ENCODE measurements at regions not wholly inside any gene's neighbourhood (a gene's known extent, or its start where the extent isn't known, plus 50 kb on each side); places are given as distances from the start of the nearest gene placed in this dataset.
"Not testable (repeated sequence)": the region's sequence is repeated elsewhere in the genome, so short reads cannot be mapped to it uniquely, and the experiment has no call there.

GRCh38 chr13:67520886-67521285, 290.8 kb upstream of the PCDH9 start:
- no peak for DNase-seq (ENCODE audit: low read depth in 4 of 4, low spot score in 3 of 4)

GRCh38 chr13:67519356-67519755, 289.2 kb upstream of the PCDH9 start:
- no peak for DNase-seq (ENCODE audit: low read depth in 4 of 4, low spot score in 3 of 4)

GRCh38 chr13:67518785-67519184, 288.6 kb upstream of the PCDH9 start:
- no peak for DNase-seq (ENCODE audit: low read depth in 4 of 4, low spot score in 3 of 4)

GRCh38 chr13:67515895-67516294, 285.8 kb upstream of the PCDH9 start:
- DNase-seq (ENCODE audit: low read depth in 4 of 4, low spot score in 3 of 4): no peak

- DNase-seq (ENCODE audit: low read depth in 4 of 4, low spot score in 3 of 4): no peak
Measured at GRCh38 chr13:67509018-67509417, 278.9 kb upstream of the PCDH9 start.

- not testable (repeated sequence) for DNase-seq (ENCODE audit: low read depth in 4 of 4, low spot score in 3 of 4)
Measured at GRCh38 chr13:67508275-67508674, 278.1 kb upstream of the PCDH9 start.

GRCh38 chr13:67506407-67506806, 276.3 kb upstream of the PCDH9 start:
- DNase-seq (ENCODE audit: low read depth in 4 of 4, low spot score in 3 of 4): no peak

- no peak for DNase-seq (ENCODE audit: low read depth in 4 of 4, low spot score in 3 of 4)
Measured at GRCh38 chr13:67505376-67505775, 275.2 kb upstream of the PCDH9 start.

GRCh38 chr13:67498948-67499347, 268.8 kb upstream of the PCDH9 start:
- DNase-seq (ENCODE audit: low read depth in 4 of 4, low spot score in 3 of 4): no peak

GRCh38 chr13:67493835-67494234, 263.7 kb upstream of the PCDH9 start:
- DNase-seq (ENCODE audit: low read depth in 4 of 4, low spot score in 3 of 4): no peak

GRCh38 chr13:67489016-67489415, 258.9 kb upstream of the PCDH9 start:
- DNase-seq (ENCODE audit: low read depth in 4 of 4, low spot score in 3 of 4): no peak

- no peak for DNase-seq (ENCODE audit: low read depth in 4 of 4, low spot score in 3 of 4)
Measured at GRCh38 chr13:67481445-67481844, 251.3 kb upstream of the PCDH9 start.

GRCh38 chr13:67474115-67474514, 244.0 kb upstream of the PCDH9 start:
- DNase-seq (ENCODE audit: low read depth in 4 of 4, low spot score in 3 of 4): no peak

- no peak for DNase-seq (ENCODE audit: low read depth in 4 of 4, low spot score in 3 of 4)
Measured at GRCh38 chr13:67469623-67470022, 239.5 kb upstream of the PCDH9 start.

- no peak for DNase-seq (ENCODE audit: low read depth in 4 of 4, low spot score in 3 of 4)
Measured at GRCh38 chr13:67466569-67466968, 236.4 kb upstream of the PCDH9 start.

- no peak for DNase-seq (ENCODE audit: low read depth in 4 of 4, low spot score in 3 of 4)
Measured at GRCh38 chr13:67464154-67464553, 234.0 kb upstream of the PCDH9 start.

GRCh38 chr13:67462098-67462497, 232.0 kb upstream of the PCDH9 start:
- DNase-seq (ENCODE audit: low read depth in 4 of 4, low spot score in 3 of 4): no peak

GRCh38 chr13:67452526-67452925, 222.4 kb upstream of the PCDH9 start:
- not testable (repeated sequence) for DNase-seq (ENCODE audit: low read depth in 4 of 4, low spot score in 3 of 4)

GRCh38 chr13:67445436-67445835, 215.3 kb upstream of the PCDH9 start:
- no peak for DNase-seq (ENCODE audit: low read depth in 4 of 4, low spot score in 3 of 4)

- DNase-seq (ENCODE audit: low read depth in 4 of 4, low spot score in 3 of 4): no peak
Measured at GRCh38 chr13:67443923-67444322, 213.8 kb upstream of the PCDH9 start.

- DNase-seq (ENCODE audit: low read depth in 4 of 4, low spot score in 3 of 4): no peak
Measured at GRCh38 chr13:67440236-67440975, 210.3 kb upstream of the PCDH9 start.

GRCh38 chr13:67439365-67439764, 209.2 kb upstream of the PCDH9 start:
- no peak for DNase-seq (ENCODE audit: low read depth in 4 of 4, low spot score in 3 of 4)

- DNase-seq (ENCODE audit: low read depth in 4 of 4, low spot score in 3 of 4): no peak
Measured at GRCh38 chr13:67438465-67438864, 208.3 kb upstream of the PCDH9 start.
